Lower leg skin (tissue), 4 donors: ENCODE measurements at regions not wholly inside any gene's neighbourhood (a gene's known extent, or its start where the extent isn't known, plus 50 kb on each side); places are given as distances from the start of the nearest gene placed in this dataset.

Experiments used
- DNase-seq, 2 donors: peaks; one replicate each; pipeline ENCODE4 v3.0.0-alpha.2; 2019; ENCODE audit warnings: low spot score in 2 of 2
- H3K4me3 ChIP-seq: fragments of 200-600 bp; sonication (generic); 2 replicates; pipeline ENCODE4 v1.5.1; 2017; ENCODE audit warnings: mild to moderate bottlenecking, low read depth; ENCODE audit not compliant: poor library complexity, severe bottlenecking
- POLR2A ChIP-seq, 2 donors: fragments of 450-650 bp; IDR thresholded peaks; one replicate each; pipeline ENCODE4 v1.6.1; 2016 to 2017; ENCODE audit warnings: antibody characterized with exemption in 2 of 2, mild to moderate bottlenecking in 1 of 2, moderate library complexity in 1 of 2
- WGBS, 2 donors: methylation state at CpG; one replicate each; pipeline ENCODE4 v1.1.5; 2018; 5-methylcytosine and 5-hydroxymethylcytosine counted together
- intact Hi-C: fragments of 100-400 bp; cut with DNase I; formaldehyde crosslinking; loops from one replicate; pipeline ENCODE4 v1.15.0; 2023; ENCODE audit warnings: low total_unique reads
- TF ChIP-seq, protein P1 (sequence below), 3 donors: fragments of 450-650 bp; IDR thresholded peaks; one replicate each; pipeline ENCODE4 v1.5.1; 2016; ENCODE audit warnings: antibody characterized with exemption in 3 of 3, mild to moderate bottlenecking in 3 of 3, moderate library complexity in 2 of 3

DNA sequence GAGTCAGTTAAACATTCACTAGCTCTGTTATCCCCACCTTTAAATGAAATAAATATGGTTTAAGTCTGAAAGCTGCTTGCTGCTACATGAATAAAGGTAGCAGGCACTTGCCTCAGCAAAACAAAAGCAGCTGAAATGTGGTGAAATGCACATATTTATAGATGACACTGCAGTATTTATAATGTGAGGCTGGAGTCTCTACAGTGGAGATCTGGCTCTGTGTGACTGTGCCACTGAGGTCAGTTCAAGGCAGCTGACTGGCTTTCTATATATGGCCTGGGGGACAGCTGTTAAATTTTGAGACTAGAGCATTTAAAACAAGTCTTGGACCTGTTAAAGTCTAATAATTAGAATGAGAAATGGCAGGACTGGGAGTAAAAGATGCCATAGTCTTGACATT lies 859.6 kb upstream of the SEMA6A start:
- no peak for DNase-seq
- intact Hi-C loops: no loop called here
- TF ChIP-seq, protein P1, sequence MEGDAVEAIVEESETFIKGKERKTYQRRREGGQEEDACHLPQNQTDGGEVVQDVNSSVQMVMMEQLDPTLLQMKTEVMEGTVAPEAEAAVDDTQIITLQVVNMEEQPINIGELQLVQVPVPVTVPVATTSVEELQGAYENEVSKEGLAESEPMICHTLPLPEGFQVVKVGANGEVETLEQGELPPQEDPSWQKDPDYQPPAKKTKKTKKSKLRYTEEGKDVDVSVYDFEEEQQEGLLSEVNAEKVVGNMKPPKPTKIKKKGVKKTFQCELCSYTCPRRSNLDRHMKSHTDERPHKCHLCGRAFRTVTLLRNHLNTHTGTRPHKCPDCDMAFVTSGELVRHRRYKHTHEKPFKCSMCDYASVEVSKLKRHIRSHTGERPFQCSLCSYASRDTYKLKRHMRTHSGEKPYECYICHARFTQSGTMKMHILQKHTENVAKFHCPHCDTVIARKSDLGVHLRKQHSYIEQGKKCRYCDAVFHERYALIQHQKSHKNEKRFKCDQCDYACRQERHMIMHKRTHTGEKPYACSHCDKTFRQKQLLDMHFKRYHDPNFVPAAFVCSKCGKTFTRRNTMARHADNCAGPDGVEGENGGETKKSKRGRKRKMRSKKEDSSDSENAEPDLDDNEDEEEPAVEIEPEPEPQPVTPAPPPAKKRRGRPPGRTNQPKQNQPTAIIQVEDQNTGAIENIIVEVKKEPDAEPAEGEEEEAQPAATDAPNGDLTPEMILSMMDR (IDR thresholded peaks at IDR 0.05): no peak
- no peak for TF ChIP-seq POLR2A (IDR thresholded peaks at IDR 0.05)
- H3K4me3 ChIP-seq: no peak overlapping the region

DNA sequence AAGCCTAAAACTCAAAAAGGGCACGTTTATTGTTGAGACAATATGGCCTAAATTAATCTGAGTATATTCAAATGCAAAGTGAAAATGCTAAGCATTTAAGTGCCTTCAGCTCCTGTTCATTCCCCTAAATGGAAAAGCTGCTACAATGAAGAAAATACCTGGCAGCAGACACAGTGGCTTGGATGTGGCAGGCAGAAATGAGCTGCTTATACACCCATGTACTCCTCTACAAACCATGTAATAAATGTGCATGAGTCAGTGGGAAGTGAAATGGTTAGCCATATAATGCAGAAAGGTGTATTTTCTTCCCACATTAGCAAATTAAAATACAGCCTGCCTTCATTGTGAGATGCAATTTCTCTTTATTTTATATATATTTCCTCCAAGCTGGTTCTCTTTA lies 859.2 kb upstream of the SEMA6A start:
- H3K4me3 ChIP-seq: no peak overlapping the region
- TF ChIP-seq, protein P1 (IDR thresholded peaks at IDR 0.05): no peak
- TF ChIP-seq POLR2A (IDR thresholded peaks at IDR 0.05): no peak
- 44 to 48% methylated on average over 1 of the region's 1 CpG for WGBS, 2 donors
- intact Hi-C loops: no loop called here
- DNase-seq: no peak

DNA sequence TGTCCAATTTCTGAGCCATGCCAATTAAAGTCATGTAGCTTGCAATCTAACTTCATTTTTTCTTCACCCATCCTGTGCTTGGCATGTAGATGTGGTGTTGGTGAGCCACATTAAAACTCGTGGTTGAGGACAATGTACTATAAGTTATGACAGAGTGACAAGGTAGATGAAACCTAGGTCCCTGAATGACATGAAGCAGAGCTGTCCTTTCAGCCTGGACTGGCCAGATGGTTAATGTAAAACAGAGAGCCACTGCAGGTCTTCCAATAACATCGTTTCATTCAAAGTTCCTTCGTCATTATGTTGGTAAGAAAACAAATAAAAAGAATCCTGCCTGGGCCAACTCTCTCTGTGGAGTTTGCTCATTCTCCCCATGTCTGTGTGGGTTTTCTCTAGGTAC lies 856.5 kb upstream of the SEMA6A start:
- 58 to 83% methylated on average over 3 of the region's 3 CpGs for WGBS, 2 donors

DNA sequence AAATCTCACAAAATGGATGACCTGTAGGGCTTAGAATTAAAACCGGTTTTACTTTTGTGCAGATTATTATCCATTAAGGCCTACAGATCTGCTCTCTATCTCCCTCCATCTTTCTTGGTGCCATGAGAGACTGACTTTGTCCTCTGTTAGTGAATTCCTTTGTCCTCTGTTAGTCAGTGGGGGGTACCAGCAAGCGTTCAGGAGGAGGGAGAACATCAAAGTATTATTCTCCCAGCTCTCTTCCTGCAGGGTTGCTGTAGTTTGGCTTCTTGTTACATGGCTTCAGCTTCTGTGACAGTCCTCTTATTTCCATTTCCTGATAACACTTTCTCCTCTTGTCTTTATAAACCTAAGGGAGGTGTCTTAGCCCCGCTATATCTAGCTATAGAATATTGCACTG lies 850.5 kb upstream of the SEMA6A start:
- 79 to 81% methylated on average over 3 of the region's 3 CpGs for WGBS, 2 donors
- TF ChIP-seq, protein P1 (IDR thresholded peaks at IDR 0.05): no peak
- no peak for TF ChIP-seq POLR2A (IDR thresholded peaks at IDR 0.05)
- no peak for DNase-seq
- intact Hi-C loops: no loop called here
- no peak overlapping the region for H3K4me3 ChIP-seq

More for the DNA sequence above, 856.5 kb upstream of the SEMA6A start:
- H3K4me3 ChIP-seq: no peak overlapping the region
- DNase-seq: no peak
- intact Hi-C loops: no loop called here
- TF ChIP-seq POLR2A (IDR thresholded peaks at IDR 0.05): no peak
- TF ChIP-seq, protein P1 (IDR thresholded peaks at IDR 0.05): no peak

DNA sequence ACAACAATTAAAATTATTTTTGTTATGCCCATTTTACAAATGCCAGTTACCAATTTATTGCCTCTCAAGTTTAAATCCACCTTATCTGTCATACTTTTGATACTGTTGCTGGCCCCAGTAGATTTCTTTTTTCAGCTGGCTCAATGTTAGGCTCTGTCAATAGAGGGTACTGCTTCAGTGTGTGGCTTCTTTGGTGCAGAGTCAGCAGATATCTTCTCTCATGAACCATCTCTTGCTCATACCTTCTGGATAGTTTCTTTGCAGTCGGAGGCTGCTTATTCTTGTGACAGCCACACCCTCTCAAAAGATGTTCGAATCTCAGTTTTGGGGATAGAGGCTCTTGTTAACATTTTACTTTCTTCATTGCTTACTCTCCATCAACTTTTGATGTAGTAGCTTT lies 849.9 kb upstream of the SEMA6A start:
- TF ChIP-seq POLR2A (IDR thresholded peaks at IDR 0.05): no peak
- TF ChIP-seq, protein P1 (IDR thresholded peaks at IDR 0.05): no peak
- H3K4me3 ChIP-seq: no peak overlapping the region
- WGBS, 2 donors: 91 to 98% methylated on average over 2 of the region's 2 CpGs
- no peak for DNase-seq
- intact Hi-C loops: no loop called here

DNA sequence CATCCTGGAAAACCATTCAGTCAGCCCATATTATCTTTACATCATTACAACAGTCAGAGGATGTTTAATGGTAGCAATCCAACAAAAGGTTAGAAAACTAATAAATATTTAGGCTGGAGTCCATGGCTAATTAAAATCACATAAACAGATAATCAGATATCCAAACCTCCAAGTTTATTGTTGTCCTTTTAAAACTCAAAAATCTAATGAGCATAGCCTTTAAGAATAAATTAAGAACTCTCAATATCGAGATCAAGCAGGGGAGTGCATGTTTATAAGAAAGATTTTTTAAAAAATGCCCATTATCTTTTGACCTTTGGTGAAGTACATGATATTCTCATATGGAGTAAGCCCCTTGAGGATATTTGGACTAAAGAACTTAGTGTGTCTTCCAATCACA lies 842.9 kb upstream of the SEMA6A start:
- no peak for TF ChIP-seq POLR2A (IDR thresholded peaks at IDR 0.05)
- TF ChIP-seq, protein P1 (IDR thresholded peaks at IDR 0.05): no peak
- DNase-seq: no peak
- H3K4me3 ChIP-seq: no peak overlapping the region
- intact Hi-C loops: no loop called here
- 70 to 78% methylated on average over 1 of the region's 1 CpG for WGBS, 2 donors
